ENCODE measurements at regions not wholly inside any gene's neighbourhood (a gene's known extent, or its start where the extent isn't known, plus 50 kb on each side); places are given as distances from the start of the nearest gene placed in this dataset.

DNA sequence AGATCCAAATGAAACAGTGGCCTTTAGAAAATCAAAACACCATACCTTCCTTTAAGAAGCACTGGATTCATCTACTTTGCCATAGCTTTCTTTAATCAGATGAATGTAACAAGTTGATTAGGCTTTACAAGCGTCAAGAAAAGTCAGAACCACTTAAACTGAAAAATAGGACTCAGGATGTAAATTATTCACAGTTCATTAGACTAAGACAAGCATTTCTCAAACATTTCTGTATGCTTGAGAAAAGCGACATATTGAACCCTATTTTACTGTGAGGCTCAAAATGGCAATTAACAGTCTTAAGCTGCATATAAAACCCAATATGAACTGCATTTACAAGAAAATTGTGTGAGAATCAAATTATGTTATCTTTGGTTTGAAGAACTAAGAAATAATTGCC, 256.7 kb upstream of the SNX7 start:
- no peak for TF ChIP-seq POLR2A (IDR thresholded peaks at IDR 0.05)
- TF ChIP-seq, protein P1, sequence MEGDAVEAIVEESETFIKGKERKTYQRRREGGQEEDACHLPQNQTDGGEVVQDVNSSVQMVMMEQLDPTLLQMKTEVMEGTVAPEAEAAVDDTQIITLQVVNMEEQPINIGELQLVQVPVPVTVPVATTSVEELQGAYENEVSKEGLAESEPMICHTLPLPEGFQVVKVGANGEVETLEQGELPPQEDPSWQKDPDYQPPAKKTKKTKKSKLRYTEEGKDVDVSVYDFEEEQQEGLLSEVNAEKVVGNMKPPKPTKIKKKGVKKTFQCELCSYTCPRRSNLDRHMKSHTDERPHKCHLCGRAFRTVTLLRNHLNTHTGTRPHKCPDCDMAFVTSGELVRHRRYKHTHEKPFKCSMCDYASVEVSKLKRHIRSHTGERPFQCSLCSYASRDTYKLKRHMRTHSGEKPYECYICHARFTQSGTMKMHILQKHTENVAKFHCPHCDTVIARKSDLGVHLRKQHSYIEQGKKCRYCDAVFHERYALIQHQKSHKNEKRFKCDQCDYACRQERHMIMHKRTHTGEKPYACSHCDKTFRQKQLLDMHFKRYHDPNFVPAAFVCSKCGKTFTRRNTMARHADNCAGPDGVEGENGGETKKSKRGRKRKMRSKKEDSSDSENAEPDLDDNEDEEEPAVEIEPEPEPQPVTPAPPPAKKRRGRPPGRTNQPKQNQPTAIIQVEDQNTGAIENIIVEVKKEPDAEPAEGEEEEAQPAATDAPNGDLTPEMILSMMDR (IDR thresholded peaks at IDR 0.05) = no peak
- TF ChIP-seq POLR2AphosphoS5 (IDR thresholded peaks at IDR 0.05) = no peak
